ENCODE measurements at regions not wholly inside any gene's neighbourhood (a gene's known extent, or its start where the extent isn't known, plus 50 kb on each side); places are given as distances from the start of the nearest gene placed in this dataset.
A peak's percentile ranks its signal among the peaks of the same experiment; 100 is the strongest.

DNA sequence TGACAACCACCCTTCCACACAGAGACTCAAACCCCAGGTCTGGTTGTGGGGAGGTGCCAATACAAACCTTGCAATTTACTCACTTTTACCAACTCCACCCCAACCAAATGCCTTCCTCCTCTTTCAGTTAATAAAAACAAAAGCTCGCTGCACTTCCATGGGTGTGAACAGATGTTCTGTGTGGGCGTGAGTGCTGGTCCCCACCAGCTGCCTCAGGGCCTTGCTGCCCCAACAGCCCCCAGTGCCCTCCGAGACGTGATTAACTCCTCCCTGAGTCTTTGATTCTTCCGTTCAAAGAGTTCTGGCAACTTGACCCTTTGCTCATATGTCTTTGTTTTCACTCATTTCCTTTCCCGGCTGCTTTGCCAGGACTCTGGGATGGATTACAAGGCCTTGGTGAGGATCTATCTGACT is 258.9 kb upstream of the CXCR4 start:
- peak; percentile 25 for DNase-seq (ENCODE audit: low read depth)

DNA sequence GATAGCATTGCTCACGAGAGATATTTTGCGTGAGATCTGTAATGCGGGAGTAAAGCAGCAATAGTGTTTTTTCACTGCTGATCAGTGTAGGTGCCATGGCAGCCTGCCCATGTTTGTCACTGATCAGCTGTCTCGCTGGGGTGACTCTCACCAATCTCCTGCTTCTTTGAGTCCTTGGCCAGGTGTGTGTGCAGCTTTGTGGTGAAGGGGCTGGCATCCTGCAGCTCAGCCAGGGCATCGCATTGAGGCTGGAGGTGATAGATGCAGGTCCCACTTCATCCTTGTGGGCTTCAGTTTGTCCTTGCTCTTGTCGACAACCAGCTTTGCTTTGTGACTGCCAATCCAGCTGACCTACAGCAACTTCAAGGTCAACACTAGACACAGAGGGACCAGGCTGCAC is 258.3 kb upstream of the CXCR4 start:
- DNase-seq (ENCODE audit: low read depth): no peak

DNA sequence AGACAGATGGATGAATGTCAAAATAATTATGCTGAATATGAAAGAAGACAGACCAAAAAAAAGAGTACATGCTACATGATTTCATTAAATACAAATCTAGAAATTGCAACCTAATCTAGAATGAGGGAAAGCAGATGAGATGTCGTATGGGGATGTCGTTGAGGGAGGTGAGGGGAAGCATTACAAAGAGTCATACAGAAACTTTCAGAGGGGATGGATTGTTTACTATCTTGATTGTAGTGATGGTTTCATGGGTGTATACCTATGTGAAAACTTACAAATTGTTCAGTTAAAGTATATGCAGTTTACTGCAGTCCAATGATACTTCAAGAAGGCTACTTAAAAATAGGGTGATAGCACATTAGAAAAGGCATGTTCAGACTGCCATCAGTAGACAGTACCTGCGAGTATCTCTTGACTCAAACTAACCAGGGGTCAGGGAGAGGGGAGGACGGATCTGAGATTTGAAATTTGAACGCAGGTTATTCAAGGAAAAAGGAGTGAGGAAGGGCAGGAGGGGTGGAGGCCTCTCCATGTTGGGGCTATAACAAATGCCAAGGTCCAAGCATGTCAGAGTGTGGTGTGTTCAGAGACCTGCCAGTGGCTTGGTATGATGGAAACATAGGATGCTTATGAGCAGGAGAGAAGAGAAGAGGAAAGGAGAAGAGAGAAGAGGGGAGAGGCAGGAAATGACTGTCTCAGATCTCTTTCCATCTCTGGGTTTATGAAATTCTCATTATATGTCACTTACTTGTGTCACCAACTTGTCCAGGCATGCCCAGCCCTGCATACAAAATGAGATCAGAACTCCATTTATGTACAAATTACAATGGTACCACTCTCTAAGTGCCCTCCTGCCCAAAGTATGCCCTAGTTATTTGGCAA is 257.3 kb upstream of the CXCR4 start:
- DNase-seq (ENCODE audit: low read depth): no peak

DNA sequence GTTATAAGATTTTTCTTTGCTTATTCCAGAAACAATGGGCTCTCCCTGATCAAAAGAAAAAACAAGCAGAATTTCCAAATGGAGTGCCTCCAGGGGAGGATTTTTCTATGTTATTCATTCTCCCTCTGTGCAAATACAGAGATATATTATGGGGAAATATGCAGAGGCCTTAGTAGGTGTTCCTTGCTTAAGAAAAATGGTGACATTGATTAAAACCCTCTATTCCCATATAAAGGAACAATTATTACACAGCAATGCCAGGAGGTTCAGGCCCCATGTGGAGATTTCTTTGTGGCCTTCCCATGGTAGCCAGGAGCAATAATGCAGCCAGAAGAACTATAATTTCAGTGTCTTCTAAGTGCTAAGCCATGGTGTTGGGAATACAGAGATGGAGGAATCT is 255.9 kb upstream of the CXCR4 start:
- no peak for DNase-seq (ENCODE audit: low read depth)

DNA sequence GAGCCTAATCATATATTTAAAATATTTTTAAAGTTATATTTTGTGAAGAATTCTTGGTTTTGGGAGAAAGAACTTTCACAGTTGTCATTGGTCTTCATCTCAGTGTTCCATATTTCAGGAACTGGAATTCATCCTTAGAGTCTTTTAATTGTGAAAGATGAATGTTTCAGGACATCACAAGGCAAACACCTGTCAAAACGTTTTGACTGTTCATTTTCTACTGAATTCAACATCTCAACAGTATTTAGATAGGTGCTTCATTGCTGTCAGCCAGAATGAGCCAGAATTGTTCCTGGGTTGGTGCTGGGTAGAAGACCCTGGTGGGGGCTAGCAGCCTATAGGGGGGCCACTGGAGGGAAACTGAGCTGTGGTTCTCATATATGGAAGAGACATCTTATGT is 255.1 kb upstream of the CXCR4 start:
- DNase-seq (ENCODE audit: low read depth): no peak

DNA sequence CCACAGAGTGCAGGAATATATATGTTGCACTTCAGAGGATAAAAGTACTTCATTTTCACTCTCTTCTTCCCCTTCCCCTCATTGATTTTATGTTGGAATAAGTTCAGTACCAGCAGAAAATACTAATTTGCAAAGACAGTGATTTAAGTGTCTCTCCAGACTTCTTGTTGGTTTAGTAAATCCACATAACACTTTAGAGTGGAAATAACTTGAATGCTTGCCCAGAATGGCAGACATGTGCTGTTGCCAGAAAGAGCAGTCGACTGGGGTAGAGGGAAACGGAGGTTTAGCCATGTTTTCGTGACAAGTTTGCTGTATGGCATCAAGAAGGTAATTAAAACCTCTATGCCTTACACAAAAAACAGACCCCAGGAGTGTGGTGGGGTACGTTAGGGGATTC is 246.0 kb upstream of the CXCR4 start:
- peak; percentile 24 for DNase-seq (ENCODE audit: low read depth)

DNA sequence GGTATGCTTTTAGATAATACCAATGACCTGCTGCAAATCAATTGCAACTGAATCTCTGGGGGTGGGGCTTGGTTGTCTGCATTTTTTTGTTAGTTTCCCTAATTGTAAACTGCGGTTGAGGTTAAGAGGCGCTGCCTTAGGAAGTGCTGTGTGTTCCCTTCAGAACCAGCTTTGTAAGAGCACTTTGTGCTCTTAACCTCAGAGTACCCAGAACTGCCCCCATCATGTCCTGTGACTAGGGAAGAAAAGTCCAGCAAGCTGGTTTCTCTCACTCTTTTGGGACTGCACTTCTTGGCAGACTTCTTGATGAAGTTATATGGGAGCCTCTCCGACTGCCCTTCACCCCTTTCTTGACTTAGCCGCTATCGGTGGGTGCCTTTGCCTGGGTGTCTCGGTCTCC is 245.5 kb upstream of the CXCR4 start:
- no peak for DNase-seq (ENCODE audit: low read depth)

DNA sequence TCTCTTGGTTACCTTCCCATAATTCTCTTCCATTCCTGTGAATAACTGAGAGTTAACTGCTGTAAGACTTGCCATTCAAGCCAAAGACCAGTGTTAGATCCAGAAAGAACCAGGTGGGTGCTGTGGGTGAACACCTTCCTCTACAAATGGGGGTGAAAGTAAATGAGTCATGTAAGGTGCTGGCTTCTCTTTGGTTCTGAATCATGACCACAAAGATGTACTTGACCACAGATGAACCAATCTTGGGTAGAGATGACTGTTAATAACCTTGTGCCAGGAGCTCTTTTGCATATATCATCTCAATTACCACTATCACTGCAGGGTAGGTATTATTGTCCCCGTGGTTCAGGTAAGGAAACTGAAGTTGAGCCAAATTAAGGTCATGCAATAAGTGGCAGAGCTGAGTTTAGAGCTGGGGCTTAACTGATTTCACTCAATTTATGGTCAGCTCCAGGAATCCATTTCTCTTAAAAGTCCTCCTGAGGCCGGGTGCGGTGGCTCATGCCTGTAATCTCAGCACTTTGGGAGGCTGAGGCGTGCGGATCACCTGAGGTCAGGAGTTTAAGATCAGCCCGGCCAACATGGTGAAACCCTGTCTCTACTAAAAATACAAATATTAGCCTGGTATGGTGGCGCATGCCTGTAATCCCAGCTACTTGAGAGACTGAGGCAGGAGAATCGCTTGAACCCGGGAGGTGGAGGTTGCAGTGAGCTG is 244.9 kb upstream of the CXCR4 start:
- DNase-seq (ENCODE audit: low read depth): no peak

DNA sequence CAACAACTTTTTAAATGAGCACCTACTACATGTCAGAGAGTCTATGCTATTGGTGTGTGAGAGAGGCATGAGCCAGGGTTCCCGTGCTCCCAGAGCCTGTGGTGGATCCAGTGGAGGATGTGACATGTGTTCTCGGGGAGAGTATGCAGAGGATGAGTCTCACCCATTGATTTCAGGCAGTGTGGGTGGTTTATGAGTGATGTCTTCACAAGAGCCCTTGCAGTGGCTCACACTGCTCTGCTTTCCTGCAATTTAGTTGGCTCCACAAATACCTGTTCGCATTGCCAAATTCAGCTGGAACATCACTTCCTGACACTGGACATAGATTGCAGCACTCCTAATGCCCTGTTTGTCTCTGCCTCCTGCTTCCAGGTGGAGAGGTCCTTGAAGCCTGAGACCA is 243.6 kb upstream of the CXCR4 start:
- DNase-seq (ENCODE audit: low read depth): no peak

DNA sequence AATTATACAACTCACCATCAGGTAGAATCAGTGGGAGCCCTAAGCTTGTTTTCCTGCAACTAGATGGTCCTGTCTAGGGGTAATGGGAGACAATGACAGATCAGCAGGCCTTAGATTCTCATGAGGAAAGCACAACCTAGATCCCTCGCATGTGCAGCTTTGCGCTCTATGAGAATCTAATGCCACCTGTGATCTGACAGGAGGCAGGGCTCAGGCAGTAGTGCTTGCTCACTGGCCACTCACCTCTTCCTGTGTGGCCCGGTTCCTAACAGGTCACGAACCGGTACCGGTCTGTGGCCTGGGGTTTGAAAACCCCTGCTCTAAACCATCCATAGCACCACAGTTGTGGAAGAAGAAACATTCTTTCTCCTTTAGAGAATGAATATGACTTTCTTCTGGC is 242.8 kb upstream of the CXCR4 start:
- no peak for DNase-seq (ENCODE audit: low read depth)

DNA sequence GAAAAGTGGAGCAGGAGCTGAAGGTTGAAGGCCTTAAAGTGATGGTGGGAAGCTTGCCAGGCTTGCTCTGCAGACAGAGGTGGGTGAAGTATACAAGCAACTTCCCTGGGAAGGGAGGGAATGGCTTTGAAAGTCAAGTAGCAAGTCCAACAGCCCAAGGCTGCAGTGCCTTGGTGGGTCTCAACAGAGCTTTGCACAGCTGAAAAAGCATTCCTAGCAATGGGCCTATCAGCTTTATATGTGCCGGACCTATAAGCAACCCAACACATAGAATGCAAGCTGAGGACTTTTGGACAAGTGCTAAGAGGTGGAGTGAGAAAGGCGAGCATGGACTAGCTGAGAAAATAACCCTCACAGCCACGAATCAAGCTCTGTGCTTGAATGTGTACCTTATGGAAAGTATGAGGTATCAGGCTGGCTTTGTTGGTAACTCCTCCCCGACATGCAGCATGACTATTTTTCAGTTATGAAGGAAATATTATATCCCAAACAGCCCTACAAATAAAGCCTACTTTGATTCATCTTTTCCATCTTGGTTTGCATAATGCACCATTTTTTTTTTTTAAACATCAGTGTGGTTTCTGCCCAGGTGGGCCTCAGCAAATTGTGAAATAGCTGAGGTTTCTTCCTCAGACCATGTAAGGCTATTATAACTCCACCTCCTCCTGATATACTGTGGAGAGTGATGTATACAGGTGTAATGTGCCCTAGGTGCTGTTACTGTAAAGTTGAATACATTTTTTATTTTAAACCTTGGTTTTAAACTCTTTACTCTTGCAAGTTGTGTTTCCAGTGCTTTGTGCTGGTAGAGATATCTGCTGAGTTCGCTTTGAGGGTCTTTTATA is 241.4 kb upstream of the CXCR4 start:
- no peak for DNase-seq (ENCODE audit: low read depth)

DNA sequence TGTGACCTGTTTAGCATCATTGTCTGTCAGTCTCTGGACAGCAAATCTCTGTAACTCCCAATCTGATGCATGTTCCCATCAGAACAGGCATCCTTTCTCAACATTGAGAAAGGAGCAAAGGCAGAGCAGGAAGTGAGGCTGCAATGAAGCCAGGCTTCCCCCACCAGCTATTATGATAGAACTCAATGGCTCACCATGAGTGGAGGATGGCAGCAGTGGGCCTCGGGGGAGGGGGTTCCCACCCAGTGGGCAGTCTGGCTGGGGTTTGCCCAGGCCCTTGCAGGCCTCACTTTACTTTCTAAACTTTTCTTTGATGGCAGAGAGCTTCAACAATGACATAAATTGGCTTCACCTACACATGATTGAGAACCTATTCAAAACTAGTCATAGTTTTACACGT is 240.6 kb upstream of the CXCR4 start:
- no peak for DNase-seq (ENCODE audit: low read depth)

DNA sequence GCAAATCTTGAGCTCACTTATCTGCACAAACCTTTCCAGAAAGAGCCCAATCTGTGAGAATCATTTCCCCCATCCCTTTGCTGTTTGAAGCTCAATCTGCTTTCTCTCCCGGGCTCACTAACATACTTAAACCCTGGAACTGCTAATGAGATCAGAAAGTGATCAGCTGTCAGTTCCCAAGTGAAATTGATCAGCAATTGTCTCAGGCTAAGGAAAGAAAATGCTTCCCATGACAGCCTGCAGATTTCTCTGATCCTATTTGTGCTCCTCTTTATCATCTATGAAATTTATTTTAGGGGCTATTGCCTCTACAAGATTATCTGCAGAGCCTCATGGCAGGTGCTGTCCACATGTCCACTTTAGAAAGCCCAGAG is 239.0 kb upstream of the CXCR4 start:
- no peak for DNase-seq (ENCODE audit: low read depth)

DNA sequence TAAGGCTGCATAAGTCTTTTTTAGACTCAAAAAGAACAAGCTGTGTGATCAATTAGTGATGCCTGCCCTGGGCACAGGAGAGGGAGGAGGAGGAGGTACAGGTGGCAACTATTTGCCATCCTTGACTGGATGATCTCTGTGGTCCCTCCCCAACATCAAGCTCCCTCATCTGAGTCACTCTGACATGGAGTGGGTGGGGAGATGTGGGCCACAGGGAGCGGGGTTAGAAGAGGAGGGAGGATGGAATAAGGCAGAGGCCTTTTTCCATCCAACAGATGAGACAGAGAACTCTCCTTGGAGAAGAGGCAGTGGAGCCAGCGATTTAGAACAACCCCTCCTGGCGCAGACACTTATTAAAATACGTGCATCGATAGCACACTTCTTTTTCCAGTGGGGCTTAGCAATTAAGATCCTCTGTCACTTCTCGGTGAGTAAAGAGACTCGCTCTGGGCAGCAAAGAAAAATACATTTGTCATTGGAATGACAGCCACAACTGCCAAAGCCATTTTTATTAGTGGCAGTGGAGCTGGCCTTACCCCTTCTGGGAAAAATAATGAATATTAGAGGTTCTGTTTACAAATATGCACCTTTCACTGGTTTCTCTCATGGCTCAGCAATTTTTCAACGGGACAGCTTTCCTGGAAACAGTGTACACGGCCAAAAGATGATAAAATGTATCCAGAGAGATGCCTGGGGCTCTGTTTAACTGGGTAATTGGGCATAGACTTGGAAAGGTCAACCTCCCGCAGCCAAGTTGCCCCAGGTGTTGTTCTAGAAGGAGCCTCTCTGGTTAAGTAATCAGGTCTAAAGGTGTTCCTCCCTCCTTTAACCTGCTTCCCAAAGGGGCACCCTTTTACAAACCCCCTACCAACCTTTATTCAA is 238.4 kb upstream of the CXCR4 start:
- DNase-seq (ENCODE audit: low read depth): no peak

DNA sequence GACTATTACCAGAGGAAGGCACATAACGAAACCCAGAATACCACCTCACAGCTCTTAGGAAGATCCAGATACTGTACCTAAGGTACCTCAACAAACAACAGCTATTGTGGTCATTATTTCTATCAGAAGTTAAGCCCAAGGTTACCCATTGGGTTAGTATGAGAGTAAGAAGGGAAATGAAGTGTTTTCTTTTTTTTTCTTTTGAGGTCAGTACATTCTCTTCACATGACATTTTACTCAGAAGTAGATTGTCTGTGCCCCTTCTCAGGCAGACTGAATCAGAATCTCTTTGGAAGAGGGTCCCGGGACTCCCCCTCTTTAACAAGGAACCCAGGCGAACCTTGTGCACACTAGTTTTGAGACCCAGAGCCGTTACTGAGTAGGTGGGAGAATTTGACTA is 233.7 kb upstream of the CXCR4 start:
- no peak for DNase-seq (ENCODE audit: low read depth)

DNA sequence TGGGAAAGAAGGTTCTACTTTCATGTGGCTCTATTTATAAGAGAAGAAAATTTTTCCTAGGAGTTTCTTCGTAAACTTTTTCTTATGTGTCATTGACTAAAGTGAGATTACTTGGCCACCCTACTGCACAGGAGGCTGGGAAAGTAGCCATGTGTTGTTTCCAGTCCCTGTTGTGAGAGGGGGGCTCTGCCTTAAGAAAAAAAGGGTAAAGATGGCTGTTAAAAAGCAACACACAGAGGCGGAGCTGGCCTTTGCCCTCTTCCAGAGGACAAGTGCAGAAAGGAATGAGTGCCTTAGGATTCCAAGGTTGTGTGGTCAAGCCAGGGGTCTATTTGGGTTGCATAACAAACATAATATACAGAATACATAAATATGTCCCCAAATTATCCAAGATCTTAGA is 230.0 kb upstream of the CXCR4 start:
- no peak for DNase-seq (ENCODE audit: low read depth)

DNA sequence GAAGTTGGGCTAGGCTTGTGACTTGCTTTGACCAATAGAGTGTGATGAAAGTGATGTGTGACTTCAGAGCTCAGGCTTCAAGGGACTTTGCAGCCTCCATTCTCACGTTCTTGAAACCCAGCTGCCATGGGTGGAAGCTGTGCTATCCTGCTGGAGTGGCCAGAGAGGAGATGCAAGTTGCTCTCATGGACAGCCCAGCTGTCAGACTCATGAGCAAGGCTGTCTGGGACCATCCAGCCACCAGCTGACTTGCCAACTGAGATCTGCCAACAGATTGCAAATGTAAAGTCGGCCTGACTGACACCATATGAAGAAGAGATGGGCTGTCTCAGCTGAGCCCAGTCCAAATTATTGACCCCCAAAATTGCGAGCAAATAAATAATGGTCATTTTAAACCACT is 226.4 kb upstream of the CXCR4 start:
- no peak for DNase-seq (ENCODE audit: low read depth)

DNA sequence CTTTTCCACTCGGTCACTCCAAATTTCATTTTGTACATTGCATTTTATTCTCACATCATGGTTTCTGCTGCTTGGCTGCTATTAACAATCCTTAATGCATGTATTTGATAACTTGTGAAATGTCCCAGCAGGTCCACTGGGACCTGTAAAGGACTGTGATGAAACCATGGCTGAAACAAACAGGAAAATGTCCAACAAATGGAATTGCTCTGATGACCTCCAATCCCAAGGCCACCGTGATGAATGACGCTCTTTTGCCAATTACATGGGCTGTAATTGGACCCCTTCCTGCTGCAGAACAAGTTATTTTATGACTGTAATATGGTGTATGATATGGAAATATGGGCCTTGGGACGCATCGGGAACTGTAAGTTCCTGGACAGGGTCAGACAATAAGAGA is 224.2 kb upstream of the CXCR4 start:
- no peak for DNase-seq (ENCODE audit: low read depth)

DNA sequence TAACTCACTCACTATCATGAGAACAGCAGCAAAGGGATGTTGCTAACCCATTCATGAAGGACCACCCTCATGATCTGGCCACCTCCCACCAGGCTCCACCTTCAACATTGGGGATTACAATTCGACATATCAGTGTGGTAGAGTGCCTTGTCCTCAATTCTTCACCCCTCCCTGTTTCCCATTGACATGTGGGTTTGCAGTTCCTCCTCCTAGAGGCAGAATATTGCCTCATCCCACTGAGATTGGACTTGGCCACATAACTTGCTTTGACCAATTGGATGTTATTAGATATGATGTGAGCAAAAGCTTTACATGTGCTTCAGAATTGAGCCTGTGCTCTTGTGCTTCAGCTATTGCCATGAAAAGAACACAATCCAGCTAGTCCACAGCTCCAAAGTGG is 217.0 kb upstream of the CXCR4 start:
- DNase-seq (ENCODE audit: low read depth): no peak

DNA sequence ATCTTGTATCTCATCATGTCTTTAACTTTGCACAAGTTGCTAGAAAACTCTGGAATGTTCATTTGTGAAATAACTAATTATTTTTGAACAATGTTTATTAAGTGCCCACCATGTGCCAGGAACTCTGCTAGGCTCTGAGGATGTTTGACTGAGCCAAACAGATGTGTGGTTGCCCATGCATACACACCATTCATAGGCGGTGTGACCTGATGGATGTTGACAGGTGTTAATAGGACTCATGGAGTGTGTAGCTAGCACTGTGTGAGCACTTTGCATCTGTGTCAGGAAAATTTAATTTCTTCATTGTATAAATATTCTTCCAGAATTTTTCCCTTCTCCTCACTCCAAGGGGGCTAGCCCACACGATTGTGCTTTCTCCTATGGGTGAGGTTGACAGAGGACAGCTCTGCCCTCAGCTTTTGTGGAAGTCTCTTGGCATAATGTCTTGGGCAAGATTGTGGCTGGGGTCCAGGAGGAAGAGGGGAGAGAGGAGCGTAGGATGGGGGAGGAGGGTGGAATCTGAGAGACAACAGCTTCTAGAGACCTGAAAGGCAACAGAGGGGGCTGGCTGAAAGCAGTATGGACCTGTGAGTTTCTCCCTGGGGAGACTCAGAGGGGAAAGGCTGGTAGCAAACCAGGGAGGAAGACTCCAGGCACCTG is 214.6 kb upstream of the CXCR4 start:
- peak; percentile 15 for DNase-seq (ENCODE audit: low read depth)
